Mesendoderm (in vitro differentiated cells): ENCODE measurements at regions not wholly inside any gene's neighbourhood (a gene's known extent, or its start where the extent isn't known, plus 50 kb on each side); places are given as distances from the start of the nearest gene placed in this dataset.

ENCODE experiments used
- DNase-seq: peaks from one replicate; pipeline ENCODE4 v3.0.0; 2013
- H2AK5ac ChIP-seq: 2 replicates; pipeline ENCODE4 v1.6.1; 2013; ENCODE audit warnings: low read length, inconsistent platforms
- H2BK120ac ChIP-seq: 2 replicates; pipeline ENCODE4 v1.6.1; 2013; ENCODE audit warnings: low read depth, mild to moderate bottlenecking, low read length, moderate library complexity, mixed read lengths
- H2BK15ac ChIP-seq: replicated peaks from 2 replicates; pipeline ENCODE4 v1.6.1; 2013; ENCODE audit warnings: low read depth, mild to moderate bottlenecking, moderate library complexity
- H2BK5ac ChIP-seq: 2 replicates; pipeline ENCODE4 v1.6.1; 2013; ENCODE audit warnings: low read length, inconsistent platforms
- H3K18ac ChIP-seq: 2 replicates; pipeline ENCODE4 v1.6.1; 2013; ENCODE audit warnings: mild to moderate bottlenecking, low read length, mixed read lengths
- H3K23ac ChIP-seq: one replicate; pipeline ENCODE4 v1.6.1; 2013; ENCODE audit warnings: low read length
- H3K27ac ChIP-seq: 2 replicates; pipeline ENCODE4 v1.5.1; 2013; ENCODE audit warnings: low read depth, mild to moderate bottlenecking, inconsistent platforms, low read length, moderate library complexity
- H3K27me3 ChIP-seq: 2 replicates; pipeline ENCODE4 v1.6.1; 2013; ENCODE audit warnings: low read length, control low read depth, mild to moderate bottlenecking, inconsistent platforms; ENCODE audit not compliant: insufficient read depth, poor library complexity
- H3K36me3 ChIP-seq: 2 replicates; pipeline ENCODE4 v1.6.1; 2013; ENCODE audit warnings: low read length, inconsistent platforms; ENCODE audit not compliant: control insufficient read depth, insufficient read depth
- H3K4ac ChIP-seq: one replicate; pipeline ENCODE4 v1.6.1; 2013; ENCODE audit warnings: low read depth, mild to moderate bottlenecking, low read length, moderate library complexity
- H3K4me1 ChIP-seq: 2 replicates; pipeline ENCODE4 v1.6.1; 2013; ENCODE audit warnings: low read depth, low read length, inconsistent platforms; ENCODE audit not compliant: control insufficient read depth
- H3K4me2 ChIP-seq: 2 replicates; pipeline ENCODE4 v1.6.1; 2013; ENCODE audit warnings: low read length
- H3K4me3 ChIP-seq: 2 replicates; pipeline ENCODE4 v1.5.1; 2013; ENCODE audit warnings: mild to moderate bottlenecking, low read length
- H3K56ac ChIP-seq: one replicate; pipeline ENCODE4 v1.6.1; 2013; ENCODE audit warnings: low read length
- H3K79me1 ChIP-seq: 2 replicates; pipeline ENCODE4 v1.6.1; 2013; ENCODE audit warnings: low read length, inconsistent platforms
- H3K79me2 ChIP-seq: 2 replicates; pipeline ENCODE4 v1.6.1; 2013; ENCODE audit warnings: mild to moderate bottlenecking, low read length; ENCODE audit not compliant: control insufficient read depth, insufficient read depth
- H3K9ac ChIP-seq: 2 replicates; pipeline ENCODE4 v1.6.1; 2013; ENCODE audit warnings: low read length, inconsistent platforms
- H4K5ac ChIP-seq: one replicate; pipeline ENCODE4 v1.6.1; 2013; ENCODE audit warnings: low read length
- H4K8ac ChIP-seq: one replicate; pipeline ENCODE4 v1.6.1; 2013; ENCODE audit warnings: low read depth, mild to moderate bottlenecking, control low read depth, low read length, moderate library complexity
- WGBS: extraction: QIAGEN DNeasy Blood & Tissue Kit; methylation state at CpG from one replicate; pipeline ENCODE4 v1.1.7; 2013; ENCODE audit warnings: low lambda C conversion rate, missing lambda C conversion rate; ENCODE audit not compliant: insufficient coverage; ENCODE audit errors: extremely low coverage; 5-methylcytosine and 5-hydroxymethylcytosine counted together

- peak overlapping the region; percentile 59 for H3K4ac ChIP-seq
- peak; percentile 73 for DNase-seq
- no CpG with 5 or more reads among the region's 12 CpGs for WGBS
- H3K36me3 ChIP-seq, result no peaks in the 10 kb centered on the region
- peak overlapping the region; percentile 93 for H3K27ac ChIP-seq
- H2BK5ac ChIP-seq, result peak overlapping the region; percentile 82
- H3K4me2 ChIP-seq, result no peak overlapping the region
- no peaks in the 10 kb centered on the region for H3K27me3 ChIP-seq
- peak overlapping the region; percentile 41 for H3K18ac ChIP-seq
- H3K9ac ChIP-seq, result peak overlapping the region; percentile 55
- H3K23ac ChIP-seq, result no peak overlapping the region
- no peaks in the 10 kb centered on the region for H3K79me1 ChIP-seq
- no peak overlapping the region for H4K5ac ChIP-seq
- peak overlapping the region; percentile 76 for H2BK120ac ChIP-seq
- peak overlapping the region; percentile 57 for H2AK5ac ChIP-seq
- H3K56ac ChIP-seq, result peak overlapping the region; percentile 81
- H3K4me3 ChIP-seq, result no peak overlapping the region
- no peak overlapping the region for H4K8ac ChIP-seq
- no peak overlapping the region for H2BK15ac ChIP-seq
- peaks cover 28% of the 10 kb centered on the region for H3K4me1 ChIP-seq
- no peaks in the 10 kb centered on the region for H3K79me2 ChIP-seq
Measured at GRCh38 chr1:224502459-224503160, 68.0 kb upstream of the WDR26 start.

- peaks cover 22% of the 10 kb centered on the region for H3K4me1 ChIP-seq
Measured at GRCh38 chr1:224503161-224504118, 68.8 kb upstream of the WDR26 start.

GRCh38 chr1:224504297-224505041 lies 69.9 kb upstream of the WDR26 start:
- peak overlapping the region; percentile 61 for H3K56ac ChIP-seq
- H2BK5ac ChIP-seq, result peak overlapping the region; percentile 17
- no peaks in the 10 kb centered on the region for H3K79me1 ChIP-seq
- WGBS, result no CpG with 5 or more reads among the region's 4 CpGs
- DNase-seq, result no peak
- no peak overlapping the region for H4K5ac ChIP-seq
- H2AK5ac ChIP-seq, result no peak overlapping the region
- H3K4me1 ChIP-seq, result peaks cover 14% of the 10 kb centered on the region
- no peak overlapping the region for H3K4me3 ChIP-seq
- peak overlapping the region; percentile 8 for H2BK15ac ChIP-seq
- H3K9ac ChIP-seq, result no peak overlapping the region
- H3K4ac ChIP-seq, result peak overlapping the region; percentile 48
- H3K36me3 ChIP-seq, result no peaks in the 10 kb centered on the region
- no peak overlapping the region for H3K4me2 ChIP-seq
- no peak overlapping the region for H3K23ac ChIP-seq
- H3K27me3 ChIP-seq, result no peaks in the 10 kb centered on the region
- H2BK120ac ChIP-seq, result peak overlapping the region; percentile 80
- no peak overlapping the region for H4K8ac ChIP-seq
- peak overlapping the region; percentile 93 for H3K27ac ChIP-seq
- H3K18ac ChIP-seq, result peak overlapping the region; percentile 93
- no peaks in the 10 kb centered on the region for H3K79me2 ChIP-seq

More at GRCh38 chr1:224503161-224504118, 68.8 kb upstream of the WDR26 start:
- Histone ChIP-seq H3K18ac (peak overlapping the region; percentile 41), H4K5ac (no peak overlapping the region), H3K79me1 (no peaks in the 10 kb centered on the region), H4K8ac (no peak overlapping the region), H2BK120ac (peak overlapping the region; percentile 76), H3K9ac (peak overlapping the region; percentile 34), H3K27me3 (no peaks in the 10 kb centered on the region), H2BK15ac (no peak overlapping the region), H3K27ac (peak overlapping the region; percentile 93), H3K4me3 (no peak overlapping the region), H3K23ac (no peak overlapping the region), H3K36me3 (no peaks in the 10 kb centered on the region), H2AK5ac (no peak overlapping the region), H3K56ac (peak overlapping the region; percentile 61), H2BK5ac (peak overlapping the region; percentile 77), H3K4ac (peak overlapping the region; percentile 29), H3K4me2 (peak overlapping the region; percentile 11), H3K79me2 (no peaks in the 10 kb centered on the region)
- whole genome bisulfite sequencing, result no CpG with 5 or more reads among the region's 19 CpGs
- DNase-seq, result peak; percentile 97

DNA sequence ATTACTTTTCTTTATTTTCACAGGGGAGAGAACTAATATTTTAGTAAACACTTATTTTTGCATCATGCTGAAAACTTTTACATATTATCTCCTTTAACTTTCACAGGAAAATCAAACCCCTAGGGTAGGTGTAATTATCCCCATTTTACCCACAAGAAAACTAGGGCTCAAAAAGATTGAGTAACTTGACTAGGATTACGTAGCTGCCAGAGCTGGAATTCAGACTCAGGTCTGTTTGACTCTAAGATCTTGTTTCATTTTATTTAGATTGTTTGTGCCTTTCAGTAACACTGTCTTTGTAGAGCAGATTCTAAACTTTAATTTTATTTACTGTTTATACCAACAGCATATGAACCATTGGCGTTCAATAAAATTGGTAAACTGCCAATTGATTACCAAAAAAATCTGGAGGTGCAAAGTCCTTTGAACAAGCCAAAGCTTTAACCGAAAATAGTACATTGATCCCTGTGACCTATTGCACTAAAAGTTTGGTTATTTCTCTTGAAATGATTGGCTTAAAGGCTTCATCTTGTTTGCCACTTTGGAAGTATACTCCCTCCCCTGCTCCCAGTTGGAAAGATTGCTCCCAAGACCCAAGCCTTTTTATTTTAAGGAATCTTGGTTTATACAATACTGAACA lies 71.0 kb upstream of the WDR26 start:
- DNase-seq, result no peak
- Histone ChIP-seq H3K4me3 (no peak overlapping the region), H2BK15ac (no peak overlapping the region), H2AK5ac (no peak overlapping the region), H3K23ac (no peak overlapping the region), H3K36me3 (no peaks in the 10 kb centered on the region), H3K9ac (no peak overlapping the region), H3K27me3 (no peaks in the 10 kb centered on the region), H3K18ac (no peak overlapping the region), H3K4ac (no peak overlapping the region), H3K79me2 (no peaks in the 10 kb centered on the region), H3K4me1 (peaks cover 14% of the 10 kb centered on the region), H3K56ac (no peak overlapping the region), H3K4me2 (no peak overlapping the region), H2BK5ac (no peak overlapping the region), H4K8ac (no peak overlapping the region), H2BK120ac (no peak overlapping the region), H4K5ac (no peak overlapping the region), H3K79me1 (no peaks in the 10 kb centered on the region), H3K27ac (no peak overlapping the region)
- no CpG with 5 or more reads among the region's 3 CpGs for WGBS

GRCh38 chr1:224506141-224506814 lies 71.7 kb upstream of the WDR26 start:
- H3K4ac ChIP-seq, result no peak overlapping the region
- H3K27me3 ChIP-seq, result no peaks in the 10 kb centered on the region
- H4K8ac ChIP-seq, result no peak overlapping the region
- no peak overlapping the region for H3K9ac ChIP-seq
- no peak overlapping the region for H3K4me3 ChIP-seq
- no peak for DNase-seq
- H3K23ac ChIP-seq, result no peak overlapping the region
- no peaks in the 10 kb centered on the region for H3K79me2 ChIP-seq
- H3K18ac ChIP-seq, result no peak overlapping the region
- H3K4me2 ChIP-seq, result no peak overlapping the region
- no peaks in the 10 kb centered on the region for H3K36me3 ChIP-seq
- no peaks in the 10 kb centered on the region for H3K79me1 ChIP-seq
- H2BK5ac ChIP-seq, result no peak overlapping the region
- no CpG with 5 or more reads among the region's 18 CpGs for WGBS
- no peak overlapping the region for H2BK120ac ChIP-seq
- H3K4me1 ChIP-seq, result peaks cover 14% of the 10 kb centered on the region
- peak overlapping the region; percentile 20 for H3K56ac ChIP-seq
- no peak overlapping the region for H3K27ac ChIP-seq
- H4K5ac ChIP-seq, result no peak overlapping the region
- no peak overlapping the region for H2BK15ac ChIP-seq
- no peak overlapping the region for H2AK5ac ChIP-seq
